GM12892 (cell line): ENCODE measurements at regions not wholly inside any gene's neighbourhood (a gene's known extent, or its start where the extent isn't known, plus 50 kb on each side); places are given as distances from the start of the nearest gene placed in this dataset.
"Not testable (repeated sequence)": the region's sequence is repeated elsewhere in the genome, so short reads cannot be mapped to it uniquely, and the experiment has no call there.

Experiments used
- POLR2A ChIP-seq: IDR thresholded peaks from 2 replicates; pipeline ENCODE4 v1.6.1; 2011; ENCODE audit warnings: low read depth, low read length, control low read depth
- POLR2AphosphoS5 ChIP-seq: IDR thresholded peaks from 2 replicates; pipeline ENCODE4 v1.6.1; 2011; ENCODE audit warnings: low read depth, low read length, control low read depth
- TAF1 ChIP-seq: IDR thresholded peaks from 2 replicates; pipeline ENCODE4 v1.6.1; 2011; ENCODE audit warnings: low read depth, mild to moderate bottlenecking, control low read depth, low read length, borderline replicate concordance

DNA sequence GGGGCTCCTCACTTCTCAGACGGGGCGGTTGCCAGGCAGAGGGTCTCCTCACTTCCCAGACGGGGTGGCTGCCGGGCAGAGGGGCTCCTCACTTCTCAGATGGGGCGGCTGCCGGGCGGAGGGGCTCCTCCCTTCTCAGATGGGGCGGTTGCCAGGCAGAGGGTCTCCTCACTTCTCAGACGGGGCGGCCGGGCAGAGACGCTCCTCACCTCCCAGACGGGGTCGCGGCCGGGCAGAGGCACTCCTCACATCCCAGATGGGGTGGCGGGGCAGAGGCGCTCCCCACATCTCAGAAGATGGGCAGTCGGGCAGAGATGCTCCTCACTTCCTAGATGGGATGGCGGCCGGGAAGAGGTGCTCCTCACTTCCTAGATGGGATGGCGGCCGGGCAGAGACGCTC lies 148.3 kb downstream of the UTRN start:
- not testable (repeated sequence) for TF ChIP-seq POLR2A, POLR2AphosphoS5, TAF1
